Ovary (tissue), 7 donors: ENCODE measurements at regions not wholly inside any gene's neighbourhood (a gene's known extent, or its start where the extent isn't known, plus 50 kb on each side); places are given as distances from the start of the nearest gene placed in this dataset.

ENCODE experiments used
- DNase-seq, 5 donors: peaks; one replicate each; pipeline ENCODE4 v3.0.0-alpha.2; 2019 to 2020
- H3K27ac ChIP-seq, 2 donors: fragments of 200-600 bp; one replicate each; pipeline versions ENCODE4 v1.5.1 to v1.8.0; 2019 to 2022
- H3K27me3 ChIP-seq: fragments of 200-600 bp; one replicate; pipeline ENCODE4 v1.8.0; 2022
- H3K36me3 ChIP-seq: fragments of 200-600 bp; sonication (generic); one replicate; pipeline ENCODE4 v1.5.1; 2019
- H3K4me1 ChIP-seq: one replicate; pipeline ENCODE4 v1.8.1; 2013; ENCODE audit warnings: mild to moderate bottlenecking, moderate library complexity; ENCODE audit not compliant: insufficient read depth
- H3K4me3 ChIP-seq: fragments of 200-600 bp; sonication (generic); one replicate; pipeline ENCODE4 v1.5.1; 2017
- H3K9me3 ChIP-seq, 2 donors: fragments of 200-600 bp in 1 of 2; sonication (generic) in 1 of 2; one replicate each; pipeline versions ENCODE4 v1.5.1 to v1.8.1; 2013 to 2019; ENCODE audit warnings: mild to moderate bottlenecking in 1 of 2, moderate library complexity in 1 of 2
- EP300 ChIP-seq: sonication (generic); formaldehyde crosslinking; IDR thresholded peaks from one replicate; pipeline ENCODE4 v1.6.1; 2017; ENCODE audit warnings: antibody characterized with exemption
- POLR2A ChIP-seq: fragments of 450-650 bp; IDR thresholded peaks from one replicate; pipeline ENCODE4 v1.6.1; 2017; ENCODE audit warnings: antibody characterized with exemption, mild to moderate bottlenecking, moderate library complexity
- WGBS, 3 donors: extraction: QIAGEN DNeasy Blood & Tissue Kit in 1 of 3; methylation state at CpG; one replicate each; pipeline versions ENCODE4 v1.1.5 to v1.1.7; 2013 to 2017; 5-methylcytosine and 5-hydroxymethylcytosine counted together
- intact Hi-C, 4 donors: fragments of 100-400 bp; cut with DNase I; formaldehyde crosslinking; loops; one replicate each; pipeline versions ENCODE4 v1.11.0 to v1.15.1; 2022 to 2023
- TF ChIP-seq, protein P1 (sequence below), 3 donors: fragments of 450-650 bp in 2 of 3; fragments of 200-600 bp in 1 of 3; IDR thresholded peaks; one replicate each; pipeline versions ENCODE4 v1.5.1 to v1.8.0; 2016 to 2022; ENCODE audit warnings: antibody characterized with exemption in 3 of 3, mild to moderate bottlenecking in 1 of 3
- donor health status: DM: no; HTN: no; CAD: no; lungs with moderate emphysema.
- donor health status: DM: no; HTN: no; CAD: no.
- donor health status: Bipolar disorder and iron deficiency.
- donor health status: DM: no; HTN: no; CAD: no.
- donor health status: DM: yes; HTN: yes; CAD: no.

DNA sequence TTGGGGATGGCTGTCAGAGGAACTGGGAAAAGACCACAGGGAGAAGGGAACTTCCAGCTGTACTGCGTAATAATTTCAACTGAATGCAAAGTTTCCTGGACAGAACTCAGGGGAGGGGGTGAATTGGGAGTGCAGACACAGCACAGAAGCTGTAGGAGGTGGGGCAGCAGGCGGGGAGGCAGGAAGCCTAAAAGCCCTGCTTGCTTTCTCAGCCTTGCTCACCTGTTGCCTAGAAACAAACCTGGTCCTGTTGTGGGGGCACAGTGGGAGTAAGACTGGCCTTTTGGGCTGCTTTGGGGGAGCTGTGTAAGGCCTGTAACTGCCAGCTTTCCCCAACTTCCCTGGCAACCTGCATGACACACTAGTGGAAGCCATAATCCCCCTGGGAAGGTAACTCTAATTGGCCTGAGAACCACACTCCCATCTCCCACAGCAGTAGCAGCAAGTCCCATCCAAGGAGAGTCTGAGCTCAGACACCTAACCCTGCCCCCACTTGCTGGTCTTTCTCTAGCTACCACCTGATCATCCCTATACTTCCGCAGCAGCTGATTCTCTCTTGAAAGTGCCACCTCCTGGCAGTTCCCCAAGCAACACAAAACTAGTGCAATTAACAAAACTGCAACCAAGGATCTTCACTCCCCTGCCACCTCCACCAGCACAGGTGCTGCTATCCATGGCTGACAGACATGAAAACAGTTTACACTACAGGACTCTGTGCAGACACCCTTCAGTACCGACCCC, 1239.3 kb downstream of the SORCS1 start:
- intact Hi-C loops, result no loop called here
- H3K27me3 ChIP-seq, result no peaks in the 10 kb centered on the region
- TF ChIP-seq POLR2A (no peak), EP300 (no peak)
- TF ChIP-seq, protein P1, sequence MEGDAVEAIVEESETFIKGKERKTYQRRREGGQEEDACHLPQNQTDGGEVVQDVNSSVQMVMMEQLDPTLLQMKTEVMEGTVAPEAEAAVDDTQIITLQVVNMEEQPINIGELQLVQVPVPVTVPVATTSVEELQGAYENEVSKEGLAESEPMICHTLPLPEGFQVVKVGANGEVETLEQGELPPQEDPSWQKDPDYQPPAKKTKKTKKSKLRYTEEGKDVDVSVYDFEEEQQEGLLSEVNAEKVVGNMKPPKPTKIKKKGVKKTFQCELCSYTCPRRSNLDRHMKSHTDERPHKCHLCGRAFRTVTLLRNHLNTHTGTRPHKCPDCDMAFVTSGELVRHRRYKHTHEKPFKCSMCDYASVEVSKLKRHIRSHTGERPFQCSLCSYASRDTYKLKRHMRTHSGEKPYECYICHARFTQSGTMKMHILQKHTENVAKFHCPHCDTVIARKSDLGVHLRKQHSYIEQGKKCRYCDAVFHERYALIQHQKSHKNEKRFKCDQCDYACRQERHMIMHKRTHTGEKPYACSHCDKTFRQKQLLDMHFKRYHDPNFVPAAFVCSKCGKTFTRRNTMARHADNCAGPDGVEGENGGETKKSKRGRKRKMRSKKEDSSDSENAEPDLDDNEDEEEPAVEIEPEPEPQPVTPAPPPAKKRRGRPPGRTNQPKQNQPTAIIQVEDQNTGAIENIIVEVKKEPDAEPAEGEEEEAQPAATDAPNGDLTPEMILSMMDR (IDR thresholded peaks at IDR 0.05), result no peak
- WGBS, 3 donors, result 70 to 77% (median 71%) methylated on average over 4 of the region's 4 CpGs
- H3K36me3 ChIP-seq, result no peaks in the 10 kb centered on the region
- H3K4me3 ChIP-seq, result no peak overlapping the region
- H3K4me1 ChIP-seq, result no peaks in the 10 kb centered on the region
- H3K9me3 ChIP-seq, result no peaks in the 10 kb centered on the region
- H3K27ac ChIP-seq, result no peak overlapping the region
- no peak for DNase-seq

DNA sequence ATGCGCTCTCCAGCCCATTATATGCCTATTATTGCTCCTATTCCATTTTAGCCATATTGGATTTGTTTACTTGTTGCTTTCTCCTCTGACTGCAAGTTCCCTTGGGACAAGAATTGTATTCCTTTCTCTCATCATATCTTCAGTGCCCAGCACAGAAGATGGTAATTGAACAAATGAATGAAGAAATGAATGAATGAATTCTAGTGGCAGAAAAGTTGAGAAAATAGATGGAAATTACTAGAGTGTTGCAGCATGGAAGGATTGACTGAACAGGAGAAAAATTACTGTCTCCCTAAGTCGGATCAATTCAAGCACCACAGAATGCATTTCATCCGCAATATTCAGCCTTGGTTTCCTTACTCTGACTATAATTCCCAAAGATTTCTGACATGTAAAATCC, 1243.2 kb downstream of the SORCS1 start:
- H3K4me3 ChIP-seq, result no peak overlapping the region
- no peak overlapping the region for H3K27ac ChIP-seq
- no peaks in the 10 kb centered on the region for H3K9me3 ChIP-seq
- WGBS, 3 donors, result 86 to 95% (median 92%) methylated on average over 3 of the region's 3 CpGs
- DNase-seq, result no peak
- H3K4me1 ChIP-seq, result no peaks in the 10 kb centered on the region
- H3K36me3 ChIP-seq, result no peaks in the 10 kb centered on the region
- TF ChIP-seq POLR2A (no peak), EP300 (no peak)
- TF ChIP-seq, protein P1 (IDR thresholded peaks at IDR 0.05), result no peak
- intact Hi-C loops, result no loop called here
- H3K27me3 ChIP-seq, result no peaks in the 10 kb centered on the region

DNA sequence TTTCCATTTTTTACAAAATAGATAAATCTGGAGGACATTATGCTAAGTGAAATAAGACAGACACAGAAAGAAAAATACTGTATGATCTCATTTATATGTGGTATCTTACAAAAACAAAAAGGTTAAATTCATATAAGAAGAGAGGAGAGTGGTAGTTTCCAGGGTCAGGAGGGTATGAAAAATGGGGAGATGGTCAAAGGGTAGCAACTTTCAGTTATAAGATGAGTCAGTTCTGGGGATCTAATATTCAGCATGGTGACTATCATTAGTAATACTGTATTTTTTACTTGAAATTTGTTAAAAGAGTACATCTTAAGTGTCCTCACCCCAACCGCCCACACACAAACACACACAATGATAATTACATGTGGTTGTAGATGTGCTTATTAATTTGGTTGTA, 1250.1 kb downstream of the SORCS1 start:
- intact Hi-C loops, result no loop called here
- DNase-seq, result no peak
- Histone ChIP-seq H3K27ac (no peak overlapping the region), H3K4me1 (no peaks in the 10 kb centered on the region), H3K9me3 (no peaks in the 10 kb centered on the region), H3K36me3 (no peaks in the 10 kb centered on the region), H3K4me3 (no peak overlapping the region), H3K27me3 (no peaks in the 10 kb centered on the region)
- TF ChIP-seq POLR2A (no peak), EP300 (no peak)
- TF ChIP-seq, protein P1 (IDR thresholded peaks at IDR 0.05), result no peak
- WGBS, 3 donors, result 79 to 90% (median 90%) methylated on average over 1 of the region's 1 CpG

DNA sequence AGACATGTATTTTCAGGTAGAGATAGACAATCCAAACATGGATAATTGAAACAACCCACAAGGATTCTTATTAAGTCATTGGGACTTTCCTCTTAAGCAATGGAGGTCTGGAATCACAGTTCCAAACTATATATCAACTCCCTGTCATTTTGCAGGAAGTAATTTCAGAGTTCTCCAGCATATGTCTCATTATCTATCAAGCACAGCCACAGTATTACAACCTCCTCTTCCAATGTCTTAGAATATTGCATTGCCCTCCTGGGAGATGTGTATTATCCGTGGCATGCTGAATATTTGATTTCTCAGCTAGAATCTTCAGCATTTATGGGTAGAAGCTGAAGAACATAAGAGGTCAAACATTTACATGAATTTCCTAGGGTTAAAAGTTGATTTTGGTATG, 1255.8 kb downstream of the SORCS1 start:
- DNase-seq, result no peak
- Histone ChIP-seq H3K36me3 (no peaks in the 10 kb centered on the region), H3K27ac (no peak overlapping the region), H3K27me3 (no peaks in the 10 kb centered on the region), H3K4me1 (no peaks in the 10 kb centered on the region), H3K9me3 (no peaks in the 10 kb centered on the region), H3K4me3 (no peak overlapping the region)
- intact Hi-C loops, result no loop called here
- 36 to 46% (median 43%) methylated on average over 1 of the region's 1 CpG for WGBS, 3 donors
- TF ChIP-seq EP300 (no peak), POLR2A (no peak)
- TF ChIP-seq, protein P1 (IDR thresholded peaks at IDR 0.05), result no peak
